NT2/D1 (cell line): ENCODE measurements at regions not wholly inside any gene's neighbourhood (a gene's known extent, or its start where the extent isn't known, plus 50 kb on each side); places are given as distances from the start of the nearest gene placed in this dataset.

Experiments
- DNase-seq: peaks from one replicate; pipeline ENCODE4 v3.0.0-alpha.2; 2011; ENCODE audit warnings: low read depth, low spot score
- H3K27me3 ChIP-seq: 2 replicates; pipeline ENCODE4 v1.6.0; 2011; ENCODE audit warnings: mild to moderate bottlenecking; ENCODE audit not compliant: insufficient read length, insufficient read depth
- H3K36me3 ChIP-seq: 2 replicates; pipeline ENCODE4 v1.6.1; 2011; ENCODE audit warnings: mild to moderate bottlenecking, low read length, mixed read lengths; ENCODE audit not compliant: insufficient read depth, insufficient read length
- H3K4me1 ChIP-seq: 2 replicates; pipeline ENCODE4 v1.5.1; 2011; ENCODE audit not compliant: insufficient read depth, insufficient read length
- H3K4me3 ChIP-seq: 2 replicates; pipeline ENCODE4 v1.5.1; 2011; ENCODE audit warnings: low read depth; ENCODE audit not compliant: insufficient read length
- H3K9ac ChIP-seq: 2 replicates; pipeline ENCODE4 v1.6.0; 2011; ENCODE audit warnings: low read depth; ENCODE audit not compliant: insufficient read length
- H3K9me3 ChIP-seq: 2 replicates; pipeline ENCODE4 v1.5.1; 2011; ENCODE audit warnings: mild to moderate bottlenecking, low read length; ENCODE audit not compliant: insufficient read depth
- SUZ12 ChIP-seq: IDR thresholded peaks from 2 replicates; pipeline ENCODE4 v1.6.1; 2011; ENCODE audit not compliant: insufficient read length, insufficient read depth; ENCODE audit errors: extremely low read depth
- YY1 ChIP-seq: IDR thresholded peaks from 2 replicates; pipeline ENCODE4 v1.6.1; 2011; ENCODE audit not compliant: insufficient read length, insufficient read depth
- ZNF274 ChIP-seq: IDR thresholded peaks from 2 replicates; pipeline ENCODE4 v1.6.1; 2011; ENCODE audit warnings: mild to moderate bottlenecking, low read depth, low read length

DNA sequence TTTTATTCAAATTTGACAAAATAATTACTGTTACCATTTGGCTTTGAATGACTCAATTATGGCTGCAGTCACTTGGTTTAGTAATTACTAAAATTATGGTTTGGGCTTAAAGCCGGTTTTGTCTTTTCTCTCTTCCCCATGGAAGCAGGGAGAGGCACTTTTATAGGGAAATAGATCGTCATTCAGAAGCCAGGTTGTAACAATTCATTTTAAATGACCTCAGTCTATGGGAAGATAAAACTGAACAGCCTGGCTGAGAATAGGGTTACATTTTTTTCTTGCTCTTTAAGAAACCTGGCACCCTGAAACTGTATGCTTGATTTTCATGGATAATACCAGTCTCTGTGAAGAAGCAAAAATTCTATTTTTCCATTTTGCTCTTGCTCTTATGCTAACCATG lies 169.8 kb downstream of the SMC2 start:
- H3K27me3 ChIP-seq: no peaks in the 10 kb centered on the region
- no peaks in the 10 kb centered on the region for H3K9me3 ChIP-seq
- no peak for TF ChIP-seq YY1
- no peak for TF ChIP-seq SUZ12
- TF ChIP-seq ZNF274: no peak
- H3K9ac ChIP-seq: no peak overlapping the region
- H3K36me3 ChIP-seq: no peaks in the 10 kb centered on the region
- H3K4me3 ChIP-seq: no peak overlapping the region
- peaks cover 3% of the 10 kb centered on the region for H3K4me1 ChIP-seq
- DNase-seq: no peak

- H3K9me3 ChIP-seq: no peaks in the 10 kb centered on the region
- TF ChIP-seq YY1: no peak
- no peak for TF ChIP-seq SUZ12
- TF ChIP-seq ZNF274: no peak
- peaks cover under 1% of the 10 kb centered on the region for H3K4me1 ChIP-seq
- DNase-seq: no peak
- H3K9ac ChIP-seq: no peak overlapping the region
- no peak overlapping the region for H3K4me3 ChIP-seq
- H3K27me3 ChIP-seq: no peaks in the 10 kb centered on the region
- no peaks in the 10 kb centered on the region for H3K36me3 ChIP-seq
Observed at GRCh38 chr9:104264431-104264830, 170.3 kb downstream of the SMC2 start.

DNA sequence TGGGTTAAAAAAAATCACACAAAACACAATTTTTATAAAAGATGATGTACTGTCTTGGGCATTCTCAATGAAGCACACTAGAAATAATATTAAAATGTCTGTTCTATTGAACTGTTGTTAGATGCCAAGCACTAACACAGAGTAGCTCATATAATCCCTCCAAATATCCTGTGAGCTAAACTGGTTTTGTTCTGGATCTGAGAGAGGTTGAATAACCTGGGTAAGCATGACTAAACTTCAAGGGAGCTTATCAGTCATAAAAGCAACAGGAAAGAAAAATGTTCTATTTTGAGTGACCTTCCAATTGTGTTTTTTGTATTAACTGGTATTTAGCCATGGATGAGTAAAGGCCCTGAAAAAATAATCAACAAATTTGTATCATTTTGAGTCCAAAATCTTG lies 175.3 kb downstream of the SMC2 start:
- Histone ChIP-seq H3K27me3 (no peaks in the 10 kb centered on the region), H3K36me3 (no peaks in the 10 kb centered on the region), H3K4me1 (no peaks in the 10 kb centered on the region), H3K9ac (no peak overlapping the region), H3K4me3 (no peak overlapping the region), H3K9me3 (no peaks in the 10 kb centered on the region)
- no peak for TF ChIP-seq ZNF274
- TF ChIP-seq YY1: no peak
- TF ChIP-seq SUZ12: no peak
- DNase-seq: no peak

GRCh38 chr9:104269996-104270963 lies 176.2 kb downstream of the SMC2 start:
- H3K4me3 ChIP-seq: no peak overlapping the region
- H3K9ac ChIP-seq: no peak overlapping the region
- no peak for DNase-seq
- no peak for TF ChIP-seq ZNF274
- TF ChIP-seq YY1: no peak
- TF ChIP-seq SUZ12: no peak
- no peaks in the 10 kb centered on the region for H3K36me3 ChIP-seq
- H3K4me1 ChIP-seq: no peaks in the 10 kb centered on the region
- H3K27me3 ChIP-seq: no peaks in the 10 kb centered on the region
- H3K9me3 ChIP-seq: no peaks in the 10 kb centered on the region

DNA sequence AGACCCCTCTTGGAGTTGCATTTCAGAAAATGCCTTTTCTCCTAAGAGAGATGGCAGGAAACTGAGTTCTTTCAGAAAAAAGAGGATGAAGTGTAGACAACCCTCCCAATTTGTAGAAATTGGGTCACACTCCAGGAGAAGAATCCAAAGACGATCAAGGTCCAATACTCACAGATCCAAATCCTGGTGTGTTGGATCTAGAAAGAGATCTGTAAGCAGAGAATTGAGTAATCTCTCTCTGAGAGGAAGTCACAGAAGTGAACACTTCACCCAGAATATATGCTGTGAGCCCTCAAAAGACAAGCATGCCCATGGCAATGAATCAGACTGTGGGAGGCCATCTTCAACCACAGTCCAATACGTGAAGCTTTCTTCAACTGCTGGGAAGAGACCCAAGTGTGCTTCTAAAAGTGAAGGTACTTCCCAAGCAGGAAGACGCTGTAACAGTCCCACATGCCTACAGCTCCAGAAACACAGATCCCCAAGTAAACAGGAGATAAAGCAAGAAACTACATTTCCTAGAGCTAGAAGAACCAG lies 182.7 kb downstream of the SMC2 start:
- no peak overlapping the region for H3K9ac ChIP-seq
- DNase-seq: no peak
- H3K4me1 ChIP-seq: no peaks in the 10 kb centered on the region
- H3K27me3 ChIP-seq: no peaks in the 10 kb centered on the region
- H3K4me3 ChIP-seq: no peak overlapping the region
- no peaks in the 10 kb centered on the region for H3K36me3 ChIP-seq
- no peaks in the 10 kb centered on the region for H3K9me3 ChIP-seq
- TF ChIP-seq SUZ12 (no peak), YY1 (no peak), ZNF274 (no peak)

GRCh38 chr9:104278929-104279496 lies 184.9 kb downstream of the SMC2 start:
- DNase-seq: no peak
- Histone ChIP-seq H3K4me3 (no peak overlapping the region), H3K9me3 (no peaks in the 10 kb centered on the region), H3K36me3 (no peaks in the 10 kb centered on the region), H3K4me1 (no peaks in the 10 kb centered on the region), H3K9ac (no peak overlapping the region), H3K27me3 (no peaks in the 10 kb centered on the region)
- TF ChIP-seq SUZ12 (no peak), YY1 (no peak), ZNF274 (no peak)

GRCh38 chr9:104279535-104280177 lies 185.5 kb downstream of the SMC2 start:
- Histone ChIP-seq H3K36me3 (no peaks in the 10 kb centered on the region), H3K9ac (no peak overlapping the region), H3K4me1 (no peaks in the 10 kb centered on the region), H3K27me3 (no peaks in the 10 kb centered on the region), H3K9me3 (no peaks in the 10 kb centered on the region), H3K4me3 (no peak overlapping the region)
- TF ChIP-seq SUZ12: no peak
- no peak for TF ChIP-seq YY1
- TF ChIP-seq ZNF274: no peak
- DNase-seq: no peak
